Nephron (organoid): ENCODE measurements at regions not wholly inside any gene's neighbourhood (a gene's known extent, or its start where the extent isn't known, plus 50 kb on each side); places are given as distances from the start of the nearest gene placed in this dataset.

Experiments used
- H3K27ac Mint-ChIP-seq, 3 experiments: 2 replicates each; pipeline ENCODE4 v1.8.0; 2020; ENCODE audit warnings: mixed read lengths in 3 of 3, mild to moderate bottlenecking in 2 of 3, moderate library complexity in 1 of 3
- H3K27me3 Mint-ChIP-seq: 2 replicates; pipeline ENCODE4 v1.8.0; 2021; ENCODE audit warnings: low read depth, mild to moderate bottlenecking, moderate library complexity, mixed read lengths
- H3K36me3 Mint-ChIP-seq: 2 replicates; pipeline ENCODE4 v1.8.0; 2020; ENCODE audit warnings: low read depth, mixed read lengths
- H3K4me1 Mint-ChIP-seq: 2 replicates; pipeline ENCODE4 v1.8.0; 2020; ENCODE audit warnings: mixed read lengths
- H3K4me3 Mint-ChIP-seq, 3 experiments: 2 replicates each; pipeline ENCODE4 v1.8.0; 2020; ENCODE audit warnings: mild to moderate bottlenecking in 3 of 3, mixed read lengths in 3 of 3, moderate library complexity in 2 of 3
- H3K9me3 Mint-ChIP-seq: 2 replicates; pipeline ENCODE4 v1.8.0; 2020; ENCODE audit warnings: mixed read lengths
- TF ChIP-seq, protein P1 (sequence below), 3 experiments: fragments of 200-600 bp; sonication (generic); IDR thresholded peaks; one replicate each; pipeline ENCODE4 v1.5.0; 2021; ENCODE audit warnings: antibody characterized with exemption in 3 of 3; ENCODE audit not compliant: unreplicated experiment in 3 of 3

GRCh38 chr14:38505973-38506249, 250.0 kb upstream of the CLEC14A start:
- H3K4me3 Mint-ChIP-seq, result no peak overlapping the region
- H3K36me3 Mint-ChIP-seq, result no peaks in the 10 kb centered on the region
- peaks cover 9% of the 10 kb centered on the region for H3K4me1 Mint-ChIP-seq
- TF ChIP-seq, protein P1, sequence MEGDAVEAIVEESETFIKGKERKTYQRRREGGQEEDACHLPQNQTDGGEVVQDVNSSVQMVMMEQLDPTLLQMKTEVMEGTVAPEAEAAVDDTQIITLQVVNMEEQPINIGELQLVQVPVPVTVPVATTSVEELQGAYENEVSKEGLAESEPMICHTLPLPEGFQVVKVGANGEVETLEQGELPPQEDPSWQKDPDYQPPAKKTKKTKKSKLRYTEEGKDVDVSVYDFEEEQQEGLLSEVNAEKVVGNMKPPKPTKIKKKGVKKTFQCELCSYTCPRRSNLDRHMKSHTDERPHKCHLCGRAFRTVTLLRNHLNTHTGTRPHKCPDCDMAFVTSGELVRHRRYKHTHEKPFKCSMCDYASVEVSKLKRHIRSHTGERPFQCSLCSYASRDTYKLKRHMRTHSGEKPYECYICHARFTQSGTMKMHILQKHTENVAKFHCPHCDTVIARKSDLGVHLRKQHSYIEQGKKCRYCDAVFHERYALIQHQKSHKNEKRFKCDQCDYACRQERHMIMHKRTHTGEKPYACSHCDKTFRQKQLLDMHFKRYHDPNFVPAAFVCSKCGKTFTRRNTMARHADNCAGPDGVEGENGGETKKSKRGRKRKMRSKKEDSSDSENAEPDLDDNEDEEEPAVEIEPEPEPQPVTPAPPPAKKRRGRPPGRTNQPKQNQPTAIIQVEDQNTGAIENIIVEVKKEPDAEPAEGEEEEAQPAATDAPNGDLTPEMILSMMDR (IDR thresholded peaks at IDR 0.05; ENCODE audit: unreplicated experiment in 3 of 3), result no peak
- no peaks in the 10 kb centered on the region for H3K27me3 Mint-ChIP-seq
- H3K9me3 Mint-ChIP-seq, result peaks cover 3% of the 10 kb centered on the region
- H3K27ac Mint-ChIP-seq, result peak overlapping the region in 1 of 3 experiments; percentile 31

DNA sequence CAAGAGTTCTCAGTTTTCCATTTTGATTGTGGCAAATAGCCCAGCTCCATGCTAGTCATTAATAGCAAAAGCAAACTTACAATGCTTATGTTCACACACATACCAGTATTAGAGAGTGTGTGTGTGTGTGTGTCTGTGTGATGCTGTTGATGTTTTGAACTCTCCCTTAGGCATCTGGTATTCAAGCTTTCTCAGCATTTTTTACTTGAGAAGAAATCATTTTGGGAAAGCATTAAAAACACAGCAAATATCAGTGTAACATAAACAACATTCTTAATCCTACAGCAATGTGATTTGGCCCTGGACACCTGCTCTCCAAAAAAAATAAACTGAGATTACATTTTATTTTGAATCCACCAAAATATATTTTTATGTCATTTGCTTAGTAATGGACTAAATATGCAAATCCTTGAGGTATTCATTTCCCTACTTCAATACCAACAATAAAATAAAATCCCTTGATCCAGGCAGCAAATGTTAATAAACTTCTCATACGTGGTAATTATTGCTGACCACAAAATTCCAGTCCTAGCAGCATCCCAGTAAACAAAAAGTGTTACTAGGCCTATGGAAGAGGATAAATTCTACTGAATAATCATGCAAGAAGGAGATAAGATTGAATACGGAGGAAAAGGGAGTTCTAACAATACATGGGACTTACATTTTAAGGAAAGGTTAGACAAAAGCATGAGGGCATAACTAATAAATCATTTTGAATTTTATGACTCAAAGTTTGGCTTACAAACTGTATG, 249.5 kb upstream of the CLEC14A start:
- Mint-ChIP-seq H3K9me3 (peaks cover 3% of the 10 kb centered on the region), H3K4me3 (no peak overlapping the region), H3K27ac (peak overlapping the region in 1 of 3 experiments; percentile 13), H3K4me1 (peaks cover 9% of the 10 kb centered on the region), H3K36me3 (no peaks in the 10 kb centered on the region), H3K27me3 (no peaks in the 10 kb centered on the region)
- TF ChIP-seq, protein P1 (IDR thresholded peaks at IDR 0.05; ENCODE audit: unreplicated experiment in 3 of 3), result no peak

DNA sequence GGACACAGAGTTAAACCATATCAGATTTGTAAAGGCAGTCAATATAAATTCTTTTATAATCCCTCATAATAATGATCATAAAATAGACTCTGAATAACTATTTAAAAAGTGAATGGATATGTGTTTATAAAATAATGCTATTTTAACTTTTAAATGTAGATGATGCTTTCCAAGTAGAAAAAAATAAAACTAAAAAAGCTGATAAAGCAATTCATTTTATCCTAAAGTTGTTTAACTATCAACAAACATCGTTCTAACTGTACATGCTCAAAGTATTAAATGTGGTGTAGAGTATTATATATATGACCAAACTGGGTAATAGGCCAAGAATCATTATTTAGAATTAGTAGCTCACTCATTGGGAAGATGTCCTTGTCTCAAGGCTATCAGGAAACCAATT, 248.3 kb upstream of the CLEC14A start:
- Mint-ChIP-seq H3K27ac (no peak overlapping the region), H3K27me3 (no peaks in the 10 kb centered on the region), H3K9me3 (peaks cover under 1% of the 10 kb centered on the region), H3K4me1 (peaks cover 9% of the 10 kb centered on the region), H3K36me3 (no peaks in the 10 kb centered on the region), H3K4me3 (no peak overlapping the region)
- TF ChIP-seq, protein P1 (IDR thresholded peaks at IDR 0.05; ENCODE audit: unreplicated experiment in 3 of 3), result no peak

- TF ChIP-seq, protein P1 (IDR thresholded peaks at IDR 0.05; ENCODE audit: unreplicated experiment in 3 of 3), result no peak
- Mint-ChIP-seq H3K4me3 (no peak overlapping the region), H3K9me3 (no peaks in the 10 kb centered on the region), H3K4me1 (peaks cover 9% of the 10 kb centered on the region), H3K27ac (no peak overlapping the region), H3K27me3 (no peaks in the 10 kb centered on the region), H3K36me3 (no peaks in the 10 kb centered on the region)
These were observed 246.3 kb upstream of the CLEC14A start for GRCh38 chr14:38502239-38502638.

DNA sequence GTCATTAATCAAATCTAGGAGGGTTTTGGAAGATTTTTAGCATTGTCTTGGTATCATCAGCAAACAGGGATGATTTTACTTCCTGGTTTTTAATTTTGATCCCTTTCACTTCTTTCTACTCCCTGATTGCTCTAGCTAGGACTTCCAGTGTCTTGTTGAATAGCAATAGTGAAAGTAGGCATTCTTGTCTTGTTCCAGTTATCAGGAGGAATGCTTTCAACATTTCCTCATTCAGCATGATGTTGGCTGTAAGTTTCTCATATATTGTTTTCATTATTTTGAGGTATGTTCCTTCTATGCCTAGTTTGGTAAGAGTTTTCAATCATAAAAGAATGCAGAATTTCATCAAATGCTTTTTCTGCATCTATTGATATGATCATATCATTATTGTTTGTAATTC, 244.2 kb upstream of the CLEC14A start:
- H3K27ac Mint-ChIP-seq, result no peak overlapping the region
- no peaks in the 10 kb centered on the region for H3K36me3 Mint-ChIP-seq
- no peaks in the 10 kb centered on the region for H3K9me3 Mint-ChIP-seq
- TF ChIP-seq, protein P1 (IDR thresholded peaks at IDR 0.05; ENCODE audit: unreplicated experiment in 3 of 3), result no peak
- H3K4me3 Mint-ChIP-seq, result no peak overlapping the region
- peaks cover 6% of the 10 kb centered on the region for H3K4me1 Mint-ChIP-seq
- H3K27me3 Mint-ChIP-seq, result no peaks in the 10 kb centered on the region

DNA sequence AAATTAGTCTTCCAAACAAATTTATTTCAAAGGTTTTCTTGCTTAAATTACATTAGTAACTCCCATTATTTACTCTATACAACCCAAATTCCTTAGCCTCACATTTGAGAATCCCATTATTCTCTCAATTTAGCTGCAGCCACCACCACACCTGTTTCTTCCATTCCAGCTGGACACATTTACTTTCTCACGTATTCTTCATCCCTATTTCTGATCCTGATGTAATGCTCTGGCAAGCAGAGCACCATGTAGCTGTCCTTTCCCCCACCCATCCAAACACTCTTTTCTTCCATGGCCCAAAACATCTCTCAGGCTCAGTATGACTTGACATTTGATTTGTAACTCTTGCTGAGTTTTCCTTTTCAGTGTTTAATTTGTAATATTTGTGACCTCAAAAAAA, 240.2 kb upstream of the CLEC14A start:
- Mint-ChIP-seq H3K9me3 (peaks cover 3% of the 10 kb centered on the region), H3K36me3 (no peaks in the 10 kb centered on the region), H3K27me3 (no peaks in the 10 kb centered on the region), H3K27ac (no peak overlapping the region), H3K4me1 (peaks cover 6% of the 10 kb centered on the region), H3K4me3 (no peak overlapping the region)
- TF ChIP-seq, protein P1 (IDR thresholded peaks at IDR 0.05; ENCODE audit: unreplicated experiment in 3 of 3), result no peak
